ENCODE measurements at regions not wholly inside any gene's neighbourhood (a gene's known extent, or its start where the extent isn't known, plus 50 kb on each side); places are given as distances from the start of the nearest gene placed in this dataset.

DNA sequence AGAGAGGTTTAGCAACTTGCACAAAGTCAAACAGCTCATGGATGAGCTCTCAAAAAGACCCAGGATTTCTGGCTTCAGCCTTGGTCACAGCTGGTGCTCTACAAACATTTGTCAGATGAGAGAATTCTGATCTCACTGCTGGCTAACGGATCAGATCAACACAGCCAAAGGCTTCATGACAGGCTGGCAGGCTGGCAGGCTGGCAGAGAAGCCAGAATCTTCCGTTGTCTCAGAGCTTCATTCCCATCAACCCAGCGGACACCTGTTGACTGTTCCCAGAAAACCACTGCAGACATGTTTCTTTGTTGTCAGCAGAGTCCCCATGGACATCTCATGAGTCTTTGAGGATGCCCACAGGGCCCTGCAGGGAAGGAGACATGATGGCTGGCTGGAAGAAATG is 303.8 kb upstream of the ASIC2 start:
- RAD21 ChIA-PET (ENCODE audit: unreplicated experiment), result no interaction called here
- in situ Hi-C loops (cut with MboI), result loop anchor here (10.0 kb wide), 1 partner anchor 62 kb away; no protein-coding TSS in a partner anchor
- POLR2A ChIA-PET, result no interaction called here
- ATAC-seq (no peak), FAIRE-seq (no peak), DNase-seq (ENCODE audit: low read depth, low spot score) (no peak)
- H3K4me3 ChIP-seq, result no peak overlapping the region
- no peak overlapping the region for H3K27ac ChIP-seq (ENCODE audit: control insufficient read depth, insufficient read depth)
- no peaks in the 10 kb centered on the region for H3K4me1 ChIP-seq (ENCODE audit: control insufficient read depth, insufficient read depth, low read length)
- H3K9ac ChIP-seq (ENCODE audit: control insufficient read depth, insufficient read depth, low read length), result no peak overlapping the region
- no peak overlapping the region for H2AFZ ChIP-seq (ENCODE audit: control insufficient read depth, low read depth, low read length)
- no peaks in the 10 kb centered on the region for H3K79me2 ChIP-seq (ENCODE audit: control insufficient read depth, insufficient read depth, low read length)
- no peaks in the 10 kb centered on the region for H3K36me3 ChIP-seq (ENCODE audit: control insufficient read depth in 2 of 2, insufficient read depth in 2 of 2, low read length in 1 of 2)
- H3K27me3 ChIP-seq (replicated peaks in 1 of 2; ENCODE audit: control insufficient read depth in 2 of 2, insufficient read depth in 2 of 2, low read length in 1 of 2), result no peaks in the 10 kb centered on the region; a peak in 2 of 4 replicates
- no TSS peak for BruUV-seq (replicated peaks)
- no peaks in the 10 kb centered on the region for H4K20me1 ChIP-seq (ENCODE audit: control insufficient read depth, insufficient read depth)
- WGBS (ENCODE audit: insufficient coverage, insufficient replicate concordance, low lambda C conversion rate, missing lambda C conversion rate), result 41% methylated on average over 3 of the region's 3 CpGs
- SMC1A ChIA-PET (ENCODE audit: uncharacterized antibody, unreplicated experiment), result no interaction called here
- CTCF ChIA-PET, result no interaction called here
- no peak overlapping the region for H3K4me2 ChIP-seq (ENCODE audit: control insufficient read depth, insufficient read depth)
- no peaks in the 10 kb centered on the region for H3K9me3 ChIP-seq (replicated peaks; ENCODE audit: control insufficient read depth, insufficient read depth, low read length)
- intact Hi-C loops (cut with micrococcal nuclease; ENCODE audit: unreplicated experiment), result no loop called here
- no peak for TF ChIP-seq JUND (IDR thresholded peaks at IDR 0.05; ENCODE audit: low read depth, low read length)
- TF ChIP-seq, protein P1, sequence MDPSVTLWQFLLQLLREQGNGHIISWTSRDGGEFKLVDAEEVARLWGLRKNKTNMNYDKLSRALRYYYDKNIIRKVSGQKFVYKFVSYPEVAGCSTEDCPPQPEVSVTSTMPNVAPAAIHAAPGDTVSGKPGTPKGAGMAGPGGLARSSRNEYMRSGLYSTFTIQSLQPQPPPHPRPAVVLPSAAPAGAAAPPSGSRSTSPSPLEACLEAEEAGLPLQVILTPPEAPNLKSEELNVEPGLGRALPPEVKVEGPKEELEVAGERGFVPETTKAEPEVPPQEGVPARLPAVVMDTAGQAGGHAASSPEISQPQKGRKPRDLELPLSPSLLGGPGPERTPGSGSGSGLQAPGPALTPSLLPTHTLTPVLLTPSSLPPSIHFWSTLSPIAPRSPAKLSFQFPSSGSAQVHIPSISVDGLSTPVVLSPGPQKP (IDR thresholded peaks at IDR 0.05; ENCODE audit: low read depth, low read length), result no peak
- TF ChIP-seq, protein P2, sequence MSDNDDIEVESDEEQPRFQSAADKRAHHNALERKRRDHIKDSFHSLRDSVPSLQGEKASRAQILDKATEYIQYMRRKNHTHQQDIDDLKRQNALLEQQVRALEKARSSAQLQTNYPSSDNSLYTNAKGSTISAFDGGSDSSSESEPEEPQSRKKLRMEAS (IDR thresholded peaks at IDR 0.05; ENCODE audit: low read depth, low read length), result no peak
- no peak for TF ChIP-seq SIX5 (IDR thresholded peaks at IDR 0.05; ENCODE audit: low read depth, low read length, severe bottlenecking)
- TF ChIP-seq HDAC2 (IDR thresholded peaks at IDR 0.05), result no peak
- no peak for TF ChIP-seq CEBPB (IDR thresholded peaks at IDR 0.05; ENCODE audit: borderline replicate concordance in 1 of 2, low read depth in 2 of 2, low read length in 2 of 2)
- TF ChIP-seq ZNF622 (IDR thresholded peaks at IDR 0.05), result no peak
- no peak for TF ChIP-seq POLR2A (IDR thresholded peaks at IDR 0.05; ENCODE audit: low read depth, low read length)

DNA sequence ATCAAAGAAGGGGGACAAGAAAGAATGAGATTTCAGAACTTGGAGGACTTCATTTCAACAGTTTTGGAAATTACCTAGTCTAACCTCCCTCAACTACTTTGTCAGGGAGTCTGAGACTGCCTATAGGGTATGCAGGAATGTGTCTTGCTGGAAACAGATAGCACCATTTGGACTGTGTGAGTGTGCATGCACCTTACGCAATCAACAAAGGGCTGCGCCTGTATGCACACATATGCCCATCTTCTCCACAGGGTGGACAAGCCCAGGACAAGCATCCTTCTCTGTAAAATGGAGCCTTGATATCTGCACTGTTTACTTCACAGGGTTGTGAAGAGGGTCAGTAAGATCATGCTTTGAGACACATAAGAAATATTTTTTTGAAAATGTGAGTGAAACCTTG is 305.7 kb upstream of the ASIC2 start:
- Histone ChIP-seq H3K36me3 (ENCODE audit: control insufficient read depth in 2 of 2, insufficient read depth in 2 of 2, low read length in 1 of 2) (no peaks in the 10 kb centered on the region), H3K4me1 (ENCODE audit: control insufficient read depth, insufficient read depth, low read length) (no peaks in the 10 kb centered on the region; the same call in 1 of the 2 replicates), H3K4me2 (ENCODE audit: control insufficient read depth, insufficient read depth) (no peak overlapping the region), H3K4me3 (no peak overlapping the region), H3K9ac (ENCODE audit: control insufficient read depth, insufficient read depth, low read length) (no peak overlapping the region), H3K27me3 (replicated peaks in 1 of 2; ENCODE audit: control insufficient read depth in 2 of 2, insufficient read depth in 2 of 2, low read length in 1 of 2) (no peaks in the 10 kb centered on the region; a peak in 2 of 4 replicates), H3K9me3 (replicated peaks; ENCODE audit: control insufficient read depth, insufficient read depth, low read length) (no peaks in the 10 kb centered on the region), H3K79me2 (ENCODE audit: control insufficient read depth, insufficient read depth, low read length) (no peaks in the 10 kb centered on the region), H3K27ac (ENCODE audit: control insufficient read depth, insufficient read depth) (no peak overlapping the region), H2AFZ (ENCODE audit: control insufficient read depth, low read depth, low read length) (no peak overlapping the region), H4K20me1 (ENCODE audit: control insufficient read depth, insufficient read depth) (no peaks in the 10 kb centered on the region)
- POLR2A ChIA-PET, result no interaction called here
- CTCF ChIA-PET, result no interaction called here
- FAIRE-seq (no peak), DNase-seq (ENCODE audit: low read depth, low spot score) (no peak), ATAC-seq (no peak)
- 90% methylated on average over 2 of the region's 2 CpGs for WGBS (ENCODE audit: insufficient coverage, insufficient replicate concordance, low lambda C conversion rate, missing lambda C conversion rate)
- intact Hi-C loops (cut with micrococcal nuclease; ENCODE audit: unreplicated experiment) (no loop called here), in situ Hi-C loops (cut with MboI) (loop anchor here (10.0 kb wide), 1 partner anchor 64 kb away; no protein-coding TSS in a partner anchor)
- SMC1A ChIA-PET (ENCODE audit: uncharacterized antibody, unreplicated experiment), result no interaction called here
- RAD21 ChIA-PET (ENCODE audit: unreplicated experiment), result no interaction called here
- no TSS peak for BruUV-seq (replicated peaks)
- TF ChIP-seq NFYB (IDR thresholded peaks at IDR 0.05; ENCODE audit: insufficient read depth, low read depth, low read length) (no peak), PML (IDR thresholded peaks at IDR 0.05; ENCODE audit: low read length) (no peak), E4F1 (IDR thresholded peaks at IDR 0.05; ENCODE audit: borderline replicate concordance, partially characterized antibody) (no peak), SIN3A (IDR thresholded peaks at IDR 0.05; ENCODE audit: low read depth, low read length) (no peak), ASH2L (IDR thresholded peaks at IDR 0.05; ENCODE audit: borderline replicate concordance, low read depth) (no peak), MTA3 (IDR thresholded peaks at IDR 0.05; ENCODE audit: borderline replicate concordance, low read length) (no peak)

Measured in GM12878 (cell line).